ENCODE measurements at regions not wholly inside any gene's neighbourhood (a gene's known extent, or its start where the extent isn't known, plus 50 kb on each side); places are given as distances from the start of the nearest gene placed in this dataset.

- no peak for DNase-seq (ENCODE audit: low read depth)
Observed at GRCh38 chr6:163985710-163986109, 571.2 kb downstream of the QKI start.

GRCh38 chr6:163985040-163985439 is 570.5 kb downstream of the QKI start:
- no peak for DNase-seq (ENCODE audit: low read depth)

- DNase-seq (ENCODE audit: low read depth) = no peak
Observed at GRCh38 chr6:163984124-163984936, 569.8 kb downstream of the QKI start.

- no peak for DNase-seq (ENCODE audit: low read depth)
Observed at GRCh38 chr6:163983679-163984078, 569.2 kb downstream of the QKI start.

GRCh38 chr6:163974322-163974721 is 559.8 kb downstream of the QKI start:
- no peak for DNase-seq (ENCODE audit: low read depth)

DNA sequence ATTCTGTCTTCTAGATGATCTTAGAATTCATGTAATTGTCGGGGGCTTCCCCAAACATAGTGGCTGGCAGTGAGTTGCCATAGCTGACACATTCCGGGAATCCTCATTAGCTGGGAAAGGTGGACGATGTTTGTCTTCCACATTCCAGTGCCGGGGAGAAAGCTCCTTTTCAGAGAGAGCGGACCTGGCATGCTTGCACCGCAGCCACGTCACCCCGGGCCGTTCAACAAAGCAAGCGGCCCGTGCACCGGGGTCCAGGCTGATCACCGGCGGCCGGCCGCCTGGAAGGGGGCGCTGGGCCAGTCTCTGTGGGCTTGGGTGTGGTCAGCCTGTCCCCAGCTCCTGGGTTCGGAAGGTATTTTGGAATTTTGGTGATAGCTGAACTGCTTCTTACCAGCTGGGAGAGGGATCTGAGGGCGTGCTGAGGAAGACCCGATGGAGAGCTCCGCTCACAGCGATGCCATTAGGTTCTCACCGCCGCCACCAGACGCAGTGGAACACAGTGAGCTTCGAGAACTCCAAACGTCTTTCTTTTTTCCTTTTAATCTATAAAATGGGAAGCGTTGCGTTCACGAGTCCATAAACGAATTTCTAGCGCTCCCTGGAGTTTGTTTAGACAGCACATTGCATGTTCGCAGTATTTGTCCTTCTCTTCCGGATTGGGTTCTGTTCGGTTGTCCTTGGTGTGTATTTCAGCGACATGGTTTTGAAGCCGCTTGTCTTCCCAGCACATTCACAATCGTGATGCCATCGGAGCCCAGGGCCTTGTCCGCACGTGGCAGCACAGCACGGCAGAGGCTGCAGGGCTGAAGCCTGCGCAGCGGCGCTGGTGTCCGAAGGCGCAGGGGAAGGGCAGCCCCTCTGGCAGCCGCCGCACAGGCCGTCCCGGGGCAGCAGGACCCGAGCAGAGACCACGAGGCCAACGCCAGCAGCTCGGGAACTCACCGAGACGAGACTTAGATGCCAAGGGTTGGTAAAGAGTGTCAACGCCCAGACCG is 557.6 kb downstream of the QKI start:
- DNase-seq (ENCODE audit: low read depth) = no peak

GRCh38 chr6:163970846-163971564 is 556.5 kb downstream of the QKI start:
- DNase-seq (ENCODE audit: low read depth) = no peak

- DNase-seq (ENCODE audit: low read depth) = no peak
Observed at GRCh38 chr6:163965426-163966348, 551.2 kb downstream of the QKI start.

DNA sequence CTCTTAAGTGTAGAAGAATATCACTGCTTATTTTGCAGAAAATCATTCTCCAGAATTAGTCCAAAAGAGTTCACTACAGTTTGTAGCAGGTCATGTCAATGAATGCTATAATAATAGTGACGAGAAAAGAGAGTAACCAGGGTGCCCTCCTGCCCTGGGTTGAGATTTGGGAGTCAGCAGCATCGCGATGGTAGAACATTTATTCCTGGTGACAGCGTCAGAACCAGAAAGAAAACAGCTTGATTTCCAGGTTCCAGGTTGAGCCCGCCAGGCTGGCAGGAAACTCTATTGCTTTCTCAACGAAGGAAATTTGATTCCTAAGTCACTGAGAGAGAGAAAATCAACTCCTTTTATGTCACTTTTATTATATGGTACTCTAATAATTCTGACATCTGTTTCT is 550.3 kb downstream of the QKI start:
- no peak for DNase-seq (ENCODE audit: low read depth)

DNA sequence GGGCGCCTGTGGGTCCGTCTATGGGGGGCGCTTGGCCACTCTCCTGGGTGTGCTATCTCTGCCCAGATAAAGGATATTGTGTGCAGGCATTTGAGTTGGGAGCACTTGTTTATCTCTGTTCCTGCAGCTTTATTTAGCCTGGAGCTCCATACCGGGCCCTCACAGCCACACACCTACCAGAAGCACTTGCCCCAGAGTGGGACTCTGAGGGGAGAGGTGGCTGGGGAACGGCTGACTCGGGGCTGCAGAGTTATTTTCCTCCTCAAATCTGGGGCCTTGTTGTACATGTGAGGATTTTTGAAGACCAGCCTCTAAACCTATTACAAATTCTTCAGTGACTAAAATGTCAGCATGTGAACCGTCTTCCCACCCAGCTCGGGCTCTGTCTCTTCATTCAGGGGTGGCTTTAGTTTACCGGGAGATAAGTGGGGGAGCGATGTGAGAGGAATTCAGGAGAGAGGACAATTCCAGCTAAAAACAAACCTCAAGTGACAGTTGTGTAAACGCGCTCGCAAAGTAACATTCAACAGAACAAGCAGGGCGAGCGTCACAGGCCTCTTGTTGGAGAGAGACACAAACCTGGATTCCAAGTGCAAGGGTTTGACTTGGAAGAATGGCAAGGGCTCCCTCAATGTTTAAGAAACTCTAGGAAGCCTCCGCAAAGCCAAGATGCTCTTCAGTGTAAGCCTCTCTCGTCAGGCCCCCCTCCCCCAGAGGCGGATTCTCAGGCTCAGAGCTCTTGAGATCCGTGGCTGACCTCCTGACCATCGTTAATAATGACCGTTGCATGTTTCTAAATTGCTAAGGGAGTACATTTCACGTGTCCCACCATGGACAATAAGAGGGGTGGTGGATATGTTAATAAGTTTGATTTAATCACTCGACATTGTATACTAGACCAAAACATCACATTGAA is 548.9 kb downstream of the QKI start:
- no peak for DNase-seq (ENCODE audit: low read depth)

DNA sequence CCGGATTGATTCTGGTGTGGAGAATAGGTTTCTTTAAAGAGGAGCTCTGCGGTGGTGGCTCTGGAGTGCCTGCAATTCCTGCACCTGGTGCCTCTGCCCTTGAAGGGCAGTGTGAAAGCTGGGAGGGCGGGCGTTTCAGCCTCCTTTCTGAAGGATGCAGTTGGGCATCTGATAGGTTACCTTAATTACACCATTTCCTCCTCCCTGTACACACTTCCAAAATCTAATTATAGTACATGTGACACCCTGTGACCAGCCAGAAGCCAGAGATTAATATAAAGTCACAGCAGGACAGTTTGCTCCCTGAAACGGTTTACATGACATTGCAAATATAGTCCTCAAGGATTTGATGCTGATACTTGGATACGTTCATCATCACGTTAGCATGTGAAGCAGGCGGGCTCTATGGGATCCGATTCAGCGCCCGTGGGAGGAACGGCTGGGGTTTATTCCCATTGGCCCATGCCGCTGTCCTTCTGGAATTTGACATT is 548.2 kb downstream of the QKI start:
- DNase-seq (ENCODE audit: low read depth) = no peak

GRCh38 chr6:163960128-163960527 is 545.6 kb downstream of the QKI start:
- no peak for DNase-seq (ENCODE audit: low read depth)

GRCh38 chr6:163958646-163959045 is 544.1 kb downstream of the QKI start:
- no peak for DNase-seq (ENCODE audit: low read depth)

GRCh38 chr6:163956571-163957407 is 542.3 kb downstream of the QKI start:
- DNase-seq (ENCODE audit: low read depth) = peak; percentile 56

DNA sequence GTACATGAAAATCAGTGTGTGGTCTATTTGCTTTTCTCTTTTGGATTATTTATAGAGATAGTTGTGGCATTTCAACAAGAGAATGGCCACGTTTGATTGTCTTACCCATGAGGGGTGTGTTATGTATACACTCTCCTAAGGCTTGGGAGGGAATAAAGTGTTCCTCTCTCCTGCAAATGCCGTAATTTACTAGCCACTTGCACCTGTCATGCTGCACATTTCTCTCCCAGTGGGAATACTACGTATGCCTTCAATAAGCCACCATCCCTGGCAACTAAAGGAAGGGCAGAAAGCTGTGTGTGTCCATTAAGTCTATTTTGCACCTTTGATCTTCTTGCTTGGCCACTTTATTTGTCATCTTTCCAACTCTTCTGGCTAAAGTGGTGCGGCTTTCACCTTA is 541.2 kb downstream of the QKI start:
- DNase-seq (ENCODE audit: low read depth) = no peak

DNA sequence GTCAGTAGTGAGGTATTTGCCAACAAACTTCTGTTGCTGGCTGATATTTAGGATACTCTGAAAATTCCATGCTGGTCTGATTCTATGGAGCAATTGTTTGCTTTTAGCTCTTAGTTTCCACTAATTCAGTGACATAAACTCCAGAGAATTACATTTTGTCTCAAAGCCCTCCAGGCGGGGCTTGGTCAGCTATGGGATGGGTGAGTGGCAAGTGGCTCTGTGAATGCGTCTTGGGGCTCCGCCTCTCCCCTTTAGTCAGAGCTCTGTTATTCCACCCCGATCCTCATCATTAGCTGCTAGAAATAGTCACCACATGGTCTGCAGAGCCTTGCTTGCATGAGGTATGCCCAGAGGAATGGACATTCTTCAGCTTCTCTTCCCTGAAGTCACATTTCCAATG is 540.6 kb downstream of the QKI start:
- no peak for DNase-seq (ENCODE audit: low read depth)

DNA sequence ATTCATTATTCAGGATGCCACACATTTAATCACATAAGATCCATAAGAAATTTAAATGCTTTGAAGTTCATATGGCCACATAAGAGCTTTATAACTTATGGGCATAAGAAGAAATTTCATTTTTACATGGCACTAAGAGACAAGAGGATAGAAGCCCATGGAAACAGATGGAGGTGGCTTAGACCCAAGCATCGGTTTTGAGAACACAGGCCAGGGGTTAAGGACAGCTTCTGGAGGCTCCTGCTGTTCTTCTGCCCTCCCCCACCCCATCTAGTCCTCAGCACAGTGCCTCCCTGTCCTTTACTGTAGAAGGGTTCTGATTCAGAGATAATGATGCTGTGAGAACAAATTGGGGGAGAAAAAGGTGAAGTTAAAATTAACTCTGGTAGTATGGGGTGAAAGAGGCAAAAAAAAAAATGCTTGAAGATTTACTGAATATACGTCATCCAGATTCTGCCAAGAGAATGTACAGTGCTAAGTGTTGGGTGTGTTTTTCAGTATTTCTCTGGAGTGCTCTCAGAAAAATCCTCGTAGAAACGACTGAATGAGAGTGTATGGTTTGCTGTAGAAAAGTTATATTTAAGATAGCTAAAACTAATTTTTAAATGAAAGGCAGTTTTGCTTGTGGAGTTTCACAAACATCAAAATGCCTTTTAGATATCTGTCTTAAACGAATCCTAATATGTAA is 539.7 kb downstream of the QKI start:
- DNase-seq (ENCODE audit: low read depth) = no peak

GRCh38 chr6:163952005-163952404 is 537.5 kb downstream of the QKI start:
- DNase-seq (ENCODE audit: low read depth) = no peak
